HG03520 (cell line): ENCODE measurements at regions not wholly inside any gene's neighbourhood (a gene's known extent, or its start where the extent isn't known, plus 50 kb on each side); places are given as distances from the start of the nearest gene placed in this dataset.
"Not testable (repeated sequence)": the region's sequence is repeated elsewhere in the genome, so short reads cannot be mapped to it uniquely, and the experiment has no call there.

Source experiments
- ATAC-seq: cut with Tn5 transposase; IDR thresholded peaks from one replicate; pipeline ENCODE4 v1.9.1; 2021; ENCODE audit warnings: mild to moderate bottlenecking, moderate library complexity; ENCODE audit not compliant: unreplicated experiment

- no peak for ATAC-seq
Measured at GRCh38 chr12:4822572-4822971, 87.1 kb upstream of the KCNA1 start.

- no peak for ATAC-seq
Measured at GRCh38 chr12:4824380-4824779, 85.3 kb upstream of the KCNA1 start.

- ATAC-seq = no peak
Measured at GRCh38 chr12:4825011-4825858, 84.5 kb upstream of the KCNA1 start.

DNA sequence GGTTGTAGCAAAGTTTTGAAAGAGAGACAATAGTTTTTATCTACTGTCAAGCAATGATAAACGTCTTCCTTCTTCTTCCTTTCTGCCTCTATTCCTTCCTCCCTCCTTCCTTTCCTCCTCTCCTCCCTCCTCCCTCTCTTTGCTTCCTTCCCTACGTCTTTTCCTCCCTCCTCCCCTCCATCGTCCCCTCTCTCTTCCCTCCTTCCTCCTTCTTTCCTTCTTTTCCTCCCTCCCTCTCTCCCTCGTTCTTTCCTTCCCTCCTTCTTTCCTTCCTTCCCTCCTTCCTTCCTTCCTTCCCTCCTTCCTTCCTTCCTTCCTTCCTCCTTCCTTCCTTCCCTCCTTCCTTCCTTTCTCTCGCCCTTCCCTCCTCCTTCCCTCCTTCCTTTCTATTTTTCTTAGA is 82.8 kb upstream of the KCNA1 start:
- ATAC-seq = no peak

GRCh38 chr12:4828176-4828575 is 81.5 kb upstream of the KCNA1 start:
- ATAC-seq = no peak

DNA sequence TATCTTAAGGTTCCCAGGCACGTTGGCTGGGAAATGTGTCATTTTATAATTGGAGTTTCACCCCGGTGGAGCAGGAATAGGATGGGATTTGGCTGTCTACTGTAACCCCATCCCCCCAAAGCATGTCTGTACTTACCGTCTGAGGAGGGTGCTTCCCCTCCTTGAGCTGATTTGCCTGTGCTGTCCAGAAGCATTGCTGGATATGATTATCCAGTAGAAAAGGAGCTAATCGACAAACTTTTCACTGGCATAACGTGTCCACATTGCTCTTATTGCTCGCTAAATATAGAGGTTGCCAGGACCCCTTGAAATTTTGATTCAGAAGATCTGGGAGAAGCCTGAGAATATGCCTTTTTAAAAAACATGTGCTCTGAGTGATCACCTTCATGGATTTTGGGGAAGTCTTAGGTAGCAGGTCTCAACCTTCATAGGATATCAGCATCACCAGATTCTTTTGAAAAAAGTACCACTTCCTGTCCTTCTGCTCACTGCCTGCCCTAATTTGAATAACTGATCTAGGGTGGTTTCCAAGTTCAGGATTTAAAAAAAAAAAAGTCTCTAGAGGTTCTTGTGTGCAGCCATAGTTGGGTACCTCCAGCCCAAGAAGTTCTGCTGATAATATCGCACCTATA is 80.4 kb upstream of the KCNA1 start:
- peak; percentile 71 for ATAC-seq

GRCh38 chr12:4829793-4830162 is 79.9 kb upstream of the KCNA1 start:
- peak; percentile 4 for ATAC-seq

GRCh38 chr12:4830556-4831210 is 79.0 kb upstream of the KCNA1 start:
- ATAC-seq = no peak

DNA sequence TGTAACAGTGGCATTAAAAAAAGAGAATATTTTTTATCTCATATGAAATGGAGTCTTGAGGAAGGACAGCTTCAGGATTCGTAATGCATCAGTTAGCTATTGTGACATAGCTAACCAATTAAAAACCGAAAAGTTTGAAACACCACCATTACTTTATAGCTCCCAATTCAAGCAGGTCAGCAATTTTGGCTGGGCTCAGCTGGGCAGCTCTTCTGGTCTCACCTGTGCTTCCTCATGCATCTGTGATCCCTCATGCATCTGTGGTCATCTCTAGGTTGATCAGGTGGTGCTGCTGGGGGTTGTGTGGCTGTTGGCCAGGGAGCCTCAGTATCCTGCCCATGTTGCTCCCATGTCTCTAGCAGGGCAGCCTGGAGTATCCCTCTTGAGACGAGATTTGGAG is 76.7 kb upstream of the KCNA1 start:
- no peak for ATAC-seq

DNA sequence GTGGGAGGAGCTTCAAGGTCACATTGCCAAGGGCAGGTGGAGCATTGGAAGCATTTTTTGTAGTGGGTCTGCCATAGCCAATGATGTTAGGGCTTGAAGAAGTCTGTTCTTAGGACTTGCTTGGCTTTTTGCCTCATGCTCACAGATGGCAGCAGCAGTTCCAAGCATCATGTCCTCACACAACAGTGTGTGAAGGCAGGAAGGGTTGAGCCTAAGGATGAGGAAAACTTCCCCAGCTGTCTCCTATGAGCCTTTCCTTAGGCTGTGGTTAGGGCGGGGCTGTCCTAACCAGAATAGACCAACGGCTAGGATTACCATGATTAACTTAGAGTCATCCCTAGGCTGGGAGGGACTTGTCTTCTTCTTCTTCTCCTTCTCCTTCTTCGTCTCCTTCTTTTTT is 76.2 kb upstream of the KCNA1 start:
- ATAC-seq = no peak

DNA sequence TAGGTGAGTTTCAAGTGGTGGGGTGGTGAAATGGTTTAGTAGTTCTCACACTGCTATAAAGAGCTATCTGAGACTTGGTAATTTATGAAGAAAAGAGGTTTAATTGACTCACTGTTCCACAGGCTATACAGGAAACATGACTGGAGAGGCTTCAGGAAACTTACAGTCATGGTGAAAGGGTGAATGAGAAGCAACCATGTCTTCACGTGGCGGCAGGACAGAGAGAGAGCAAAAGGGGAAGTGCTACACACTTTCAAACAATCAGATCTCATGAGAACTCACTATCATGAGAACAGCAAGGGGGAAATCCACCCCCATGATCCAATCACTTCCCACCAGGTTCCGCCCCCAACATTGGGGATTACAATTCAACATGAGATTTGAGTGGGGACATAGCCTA is 67.3 kb upstream of the KCNA1 start:
- not testable (repeated sequence) for ATAC-seq

GRCh38 chr12:4843907-4844306 is 65.8 kb upstream of the KCNA1 start:
- ATAC-seq = no peak

GRCh38 chr12:4847713-4848112 is 62.0 kb upstream of the KCNA1 start:
- ATAC-seq = no peak

- ATAC-seq = no peak
Measured at GRCh38 chr12:4849115-4849541, 60.6 kb upstream of the KCNA1 start.

- no peak for ATAC-seq
Measured at GRCh38 chr12:4849795-4850345, 59.8 kb upstream of the KCNA1 start.

- ATAC-seq = no peak
Measured at GRCh38 chr12:4850857-4851380, 58.8 kb upstream of the KCNA1 start.

DNA sequence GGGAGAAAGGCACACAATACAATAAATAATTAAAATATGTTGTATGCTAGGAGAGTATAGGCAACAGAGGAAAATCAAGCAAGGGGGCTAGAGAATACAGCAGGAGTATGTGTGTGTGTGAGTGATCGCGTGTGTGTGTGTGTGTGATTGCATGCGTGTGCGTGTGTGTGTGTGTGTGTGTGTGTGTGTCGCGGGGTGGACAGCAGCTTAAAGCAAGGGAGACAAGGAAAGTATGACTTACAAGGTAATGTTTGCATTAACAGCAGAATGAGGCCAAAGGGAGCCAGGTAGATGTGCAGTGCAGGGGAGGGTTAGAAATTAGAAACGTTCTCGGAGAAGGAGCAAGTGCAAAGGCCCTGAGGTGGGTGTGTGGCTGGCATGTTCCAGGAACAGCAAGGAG is 57.4 kb upstream of the KCNA1 start:
- ATAC-seq = no peak

DNA sequence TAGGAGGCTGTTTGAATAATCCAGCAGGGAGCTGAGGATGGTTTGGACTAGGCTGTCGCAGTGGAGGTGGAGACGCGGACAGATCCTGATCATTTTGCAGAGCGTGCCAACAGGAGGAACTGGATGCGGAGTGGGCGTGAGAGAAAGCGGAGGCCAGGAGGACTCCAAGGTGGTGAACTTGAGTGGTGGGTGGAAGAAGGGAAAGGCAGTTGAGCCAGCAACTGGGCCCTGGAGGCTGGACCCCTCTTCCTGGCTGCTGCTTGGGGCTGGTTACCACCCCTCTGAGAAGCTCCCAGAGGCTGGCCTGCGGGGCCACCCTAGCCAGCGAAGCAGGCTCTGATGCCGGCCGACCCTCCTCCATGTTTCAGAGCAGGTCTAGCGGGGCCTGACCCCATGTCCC is 56.8 kb upstream of the KCNA1 start:
- no peak for ATAC-seq

- no peak for ATAC-seq
Measured at GRCh38 chr12:4855121-4855924, 54.4 kb upstream of the KCNA1 start.

GRCh38 chr12:4856596-4856995 is 53.1 kb upstream of the KCNA1 start:
- ATAC-seq = no peak
